ENCODE measurements at regions not wholly inside any gene's neighbourhood (a gene's known extent, or its start where the extent isn't known, plus 50 kb on each side); places are given as distances from the start of the nearest gene placed in this dataset.

DNA sequence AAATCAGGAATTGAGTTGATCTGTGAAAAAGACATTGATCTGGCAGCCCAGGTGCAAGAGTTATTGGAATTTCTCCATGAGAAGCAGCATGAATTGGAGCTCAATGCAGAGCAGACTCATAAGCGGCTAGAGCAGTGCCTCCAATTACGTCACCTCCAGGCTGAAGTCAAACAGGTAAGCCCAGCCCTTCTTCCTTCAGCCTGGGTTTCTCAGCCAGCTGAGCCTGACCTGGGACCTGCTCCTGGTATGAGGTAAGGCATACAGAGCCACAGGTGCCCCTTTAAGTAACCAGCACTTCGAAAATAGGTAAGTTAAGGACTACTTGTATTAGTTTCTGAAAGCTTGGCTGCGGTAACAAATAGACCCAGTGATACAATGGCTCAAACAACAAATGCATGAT lies 307.4 kb upstream of the UMPS start:
- no peaks in the 10 kb centered on the region for H4K20me1 ChIP-seq (ENCODE audit: low read depth, low read length)
- H3K27me3 ChIP-seq (ENCODE audit: low read length) = no peaks in the 10 kb centered on the region
- no peaks in the 10 kb centered on the region for H3K36me3 ChIP-seq (ENCODE audit: low read length)
- H2AFZ ChIP-seq (ENCODE audit: low read depth, low read length, severe bottlenecking) = no peak overlapping the region
- H3K27ac ChIP-seq (ENCODE audit: low read depth, low read length) = no peak overlapping the region
- H3K9me2 ChIP-seq (replicated peaks; ENCODE audit: insufficient read depth, low read length) = no peaks in the 10 kb centered on the region
- no peak overlapping the region for H3K4me3 ChIP-seq (ENCODE audit: insufficient read depth, low read length, poor library complexity, severe bottlenecking)
- no peaks in the 10 kb centered on the region for H3K79me2 ChIP-seq (ENCODE audit: insufficient read depth, low read length)
- no peaks in the 10 kb centered on the region for H3F3A ChIP-seq (ENCODE audit: insufficient read depth)
- no peak overlapping the region for H3K4me2 ChIP-seq (ENCODE audit: low read depth, low read length, poor library complexity, severe bottlenecking)
- TF ChIP-seq EZH2phosphoT487 (conservative IDR thresholded peaks at IDR 0.05; ENCODE audit: low read length) (no peak), CTCF (IDR thresholded peaks at IDR 0.05; ENCODE audit: insufficient read depth, low read length, poor library complexity, severe bottlenecking) (no peak)
- H3K9me3 ChIP-seq (ENCODE audit: insufficient read depth, low read length) = no peaks in the 10 kb centered on the region
- H3K9ac ChIP-seq (ENCODE audit: low read length) = no peak overlapping the region

DNA sequence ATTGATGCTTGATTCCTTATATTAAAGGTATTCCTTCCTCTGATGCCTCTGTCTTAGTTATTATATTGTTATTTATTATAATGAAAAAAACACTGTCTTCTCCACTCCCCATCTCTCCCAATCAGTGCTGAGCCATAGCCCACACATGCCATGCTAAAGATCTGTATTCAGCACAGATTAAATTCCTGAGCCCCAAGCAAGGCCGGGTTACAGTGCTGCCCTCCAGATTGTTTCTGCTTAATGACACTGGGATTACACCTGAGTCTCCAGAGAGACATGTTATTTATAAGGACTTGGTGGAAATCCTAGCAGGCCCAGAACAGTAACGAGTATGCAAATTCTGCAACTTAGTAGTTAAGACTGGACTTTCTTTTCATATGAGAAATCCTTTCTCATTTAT lies 305.9 kb upstream of the UMPS start:
- Histone ChIP-seq H3K4me3 (ENCODE audit: insufficient read depth, low read length, poor library complexity, severe bottlenecking) (no peak overlapping the region), H3K27me3 (ENCODE audit: low read length) (no peaks in the 10 kb centered on the region), H3K9me3 (ENCODE audit: insufficient read depth, low read length) (no peaks in the 10 kb centered on the region), H3F3A (ENCODE audit: insufficient read depth) (no peaks in the 10 kb centered on the region), H3K4me2 (ENCODE audit: low read depth, low read length, poor library complexity, severe bottlenecking) (no peak overlapping the region), H2AFZ (ENCODE audit: low read depth, low read length, severe bottlenecking) (no peak overlapping the region), H3K36me3 (ENCODE audit: low read length) (no peaks in the 10 kb centered on the region), H3K27ac (ENCODE audit: low read depth, low read length) (no peak overlapping the region), H3K9ac (ENCODE audit: low read length) (no peak overlapping the region), H3K79me2 (ENCODE audit: insufficient read depth, low read length) (no peaks in the 10 kb centered on the region), H3K9me2 (replicated peaks; ENCODE audit: insufficient read depth, low read length) (no peaks in the 10 kb centered on the region), H4K20me1 (ENCODE audit: low read depth, low read length) (no peaks in the 10 kb centered on the region)
- TF ChIP-seq CTCF (IDR thresholded peaks at IDR 0.05; ENCODE audit: insufficient read depth, low read length, poor library complexity, severe bottlenecking) (no peak), EZH2phosphoT487 (conservative IDR thresholded peaks at IDR 0.05; ENCODE audit: low read length) (no peak)

DNA sequence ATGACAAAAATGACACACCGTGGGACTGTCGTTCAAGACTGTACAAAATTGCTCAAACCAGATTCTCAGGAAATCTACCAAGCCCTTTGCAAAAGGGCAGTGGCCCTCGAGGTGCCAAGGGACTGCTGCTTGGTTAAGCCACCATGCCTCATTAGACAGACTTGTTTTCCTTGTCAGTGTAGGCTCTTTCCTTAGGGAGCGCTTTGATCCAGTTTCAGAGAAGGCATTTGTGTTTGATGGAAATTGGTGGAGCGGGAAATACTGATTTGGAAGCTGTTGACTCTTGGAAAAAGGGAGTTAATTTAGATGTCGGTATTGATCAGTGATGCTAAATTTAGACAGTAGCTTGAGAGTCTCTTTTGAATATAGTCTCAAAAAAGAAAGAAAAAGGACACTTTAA lies 304.3 kb upstream of the UMPS start:
- Histone ChIP-seq H3K9ac (ENCODE audit: low read length) (no peak overlapping the region), H3K9me2 (replicated peaks; ENCODE audit: insufficient read depth, low read length) (no peaks in the 10 kb centered on the region), H3K4me3 (ENCODE audit: insufficient read depth, low read length, poor library complexity, severe bottlenecking) (no peak overlapping the region), H3K4me2 (ENCODE audit: low read depth, low read length, poor library complexity, severe bottlenecking) (no peak overlapping the region), H3K27me3 (ENCODE audit: low read length) (no peaks in the 10 kb centered on the region), H3K27ac (ENCODE audit: low read depth, low read length) (no peak overlapping the region), H3K79me2 (ENCODE audit: insufficient read depth, low read length) (no peaks in the 10 kb centered on the region), H2AFZ (ENCODE audit: low read depth, low read length, severe bottlenecking) (no peak overlapping the region), H3K9me3 (ENCODE audit: insufficient read depth, low read length) (no peaks in the 10 kb centered on the region), H4K20me1 (ENCODE audit: low read depth, low read length) (no peaks in the 10 kb centered on the region), H3F3A (ENCODE audit: insufficient read depth) (no peaks in the 10 kb centered on the region), H3K36me3 (ENCODE audit: low read length) (no peaks in the 10 kb centered on the region)
- TF ChIP-seq EZH2phosphoT487 (conservative IDR thresholded peaks at IDR 0.05; ENCODE audit: low read length) (no peak), CTCF (IDR thresholded peaks at IDR 0.05; ENCODE audit: insufficient read depth, low read length, poor library complexity, severe bottlenecking) (no peak)

Data from SU-DHL-6 (cell line).